GDM1 (cell line): ENCODE measurements at regions not wholly inside any gene's neighbourhood (a gene's known extent, or its start where the extent isn't known, plus 50 kb on each side); places are given as distances from the start of the nearest gene placed in this dataset.

Experiments
- DNase-seq: peaks from one replicate; lab custom pipeline; 2025; lab: John Stamatoyannopoulos, UW

DNA sequence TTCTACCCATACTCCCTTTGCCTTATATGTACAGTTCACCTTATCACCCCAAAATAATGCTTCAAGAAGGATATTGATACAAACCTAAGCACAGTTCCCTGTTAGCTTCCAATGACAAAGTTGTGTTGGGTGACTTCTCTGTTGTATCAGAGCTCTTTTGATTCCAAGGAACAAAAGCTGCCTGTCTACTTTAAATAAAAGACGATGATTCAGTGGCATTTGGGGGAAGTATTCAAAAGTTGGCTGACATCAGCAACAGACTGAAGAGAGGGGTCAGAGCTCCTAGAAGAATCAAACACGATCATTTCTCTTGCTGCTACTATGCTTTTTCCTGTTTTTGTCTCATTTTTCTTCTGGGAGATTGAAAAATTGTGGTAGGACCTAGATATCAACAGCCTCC lies 69.4 kb upstream of the CA10 start:
- no peak for DNase-seq

DNA sequence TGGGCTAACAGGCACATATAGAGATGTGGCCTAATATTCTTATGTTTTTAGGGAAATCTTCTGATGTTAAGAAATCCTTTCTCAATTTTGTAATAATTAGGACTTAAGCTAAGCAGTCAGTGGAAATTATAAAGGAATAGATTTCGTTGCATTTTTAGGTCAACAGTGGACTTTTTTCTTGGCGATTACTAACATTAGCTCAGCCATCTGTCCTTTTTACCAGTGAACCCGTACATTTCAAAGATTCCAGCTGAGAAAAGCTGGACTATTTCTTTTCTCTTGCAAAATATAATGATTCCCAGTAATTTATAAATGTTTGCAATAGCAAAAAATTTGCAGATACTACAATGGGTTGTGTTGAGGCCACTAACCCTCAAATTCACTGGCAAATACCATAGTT lies 54.9 kb upstream of the CA10 start:
- no peak for DNase-seq

DNA sequence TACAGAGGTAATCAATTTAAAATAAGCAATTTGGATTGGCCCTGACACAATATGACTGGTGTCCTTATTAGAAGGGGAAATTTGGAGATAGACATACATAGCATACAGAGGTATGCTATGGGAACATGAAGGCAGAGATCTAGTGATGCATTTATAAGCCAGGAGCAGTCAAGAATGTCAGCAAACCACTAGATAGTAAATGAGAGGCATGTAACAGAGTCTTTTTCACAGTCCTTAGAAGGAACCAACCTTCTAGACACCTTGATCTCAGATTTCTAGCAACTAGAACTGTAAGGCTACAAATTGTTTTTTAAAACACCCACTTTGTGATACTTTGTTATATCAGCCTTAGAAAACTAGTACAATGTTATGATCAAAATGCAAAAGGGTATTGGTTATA lies 54.3 kb upstream of the CA10 start:
- no peak for DNase-seq

DNA sequence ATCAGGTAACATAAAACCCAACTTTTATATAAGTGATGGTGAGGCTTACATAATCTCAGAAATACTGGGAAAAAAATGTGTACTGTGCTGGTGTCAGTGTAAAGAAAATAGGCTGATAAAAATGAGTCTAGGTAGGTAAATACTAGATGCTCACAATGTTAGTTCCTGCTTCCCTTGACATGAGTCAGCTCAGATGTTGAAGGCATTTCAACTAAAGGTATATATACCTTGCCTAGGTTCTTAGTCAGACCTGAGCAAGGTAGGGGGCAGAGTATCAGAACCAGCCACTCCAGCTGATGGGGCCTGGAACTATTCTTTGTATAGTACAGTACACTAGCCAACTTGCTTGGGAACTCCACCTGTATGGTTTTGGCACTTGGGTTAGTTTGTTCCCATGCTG lies 51.0 kb upstream of the CA10 start:
- no peak for DNase-seq
